ENCODE measurements at regions not wholly inside any gene's neighbourhood (a gene's known extent, or its start where the extent isn't known, plus 50 kb on each side); places are given as distances from the start of the nearest gene placed in this dataset.

- no peaks in the 10 kb centered on the region for H3K27me3 ChIP-seq
- 63 to 74% (median 73%) methylated on average over 8 of the region's 8 CpGs for WGBS, 5 donors
- H3K36me3 ChIP-seq, result no peaks in the 10 kb centered on the region
- intact Hi-C loops (cut with DNase I; ENCODE audit: low total_unique reads), result no loop called here
- no peak for DNase-seq
- no peak overlapping the region for H3K4me3 ChIP-seq
- TF ChIP-seq CTCF (IDR thresholded peaks at IDR 0.05), result no peak
- no peak for TF ChIP-seq POLR2A (IDR thresholded peaks at IDR 0.05)
- TF ChIP-seq EP300 (IDR thresholded peaks at IDR 0.05), result no peak
- TF ChIP-seq POLR2AphosphoS5 (IDR thresholded peaks at IDR 0.05), result no peak
- H3K9me3 ChIP-seq, result no peaks in the 10 kb centered on the region
- no peak overlapping the region for H3K27ac ChIP-seq
- peaks cover 0 to 14% (median 3%) of the 10 kb centered on the region in 4 donors for H3K4me1 ChIP-seq
Observed at GRCh38 chr2:180660207-180660606, 320.2 kb upstream of the UBE2E3 start.

GRCh38 chr2:180657054-180657453 lies 323.4 kb upstream of the UBE2E3 start:
- no peaks in the 10 kb centered on the region for H3K9me3 ChIP-seq
- H3K4me1 ChIP-seq, result no peaks in the 10 kb centered on the region
- H3K27me3 ChIP-seq, result no peaks in the 10 kb centered on the region
- 72 to 87% (median 80%) methylated on average over 1 of the region's 1 CpG for WGBS, 5 donors
- no peaks in the 10 kb centered on the region for H3K36me3 ChIP-seq
- no peak overlapping the region for H3K4me3 ChIP-seq
- no peak overlapping the region for H3K27ac ChIP-seq
- DNase-seq, result no peak
- no peak for TF ChIP-seq CTCF (IDR thresholded peaks at IDR 0.05)
- TF ChIP-seq POLR2AphosphoS5 (IDR thresholded peaks at IDR 0.05), result no peak
- TF ChIP-seq POLR2A (IDR thresholded peaks at IDR 0.05), result no peak
- no peak for TF ChIP-seq EP300 (IDR thresholded peaks at IDR 0.05)
- intact Hi-C loops (cut with DNase I; ENCODE audit: low total_unique reads), result no loop called here

GRCh38 chr2:180656455-180656847 lies 324.0 kb upstream of the UBE2E3 start:
- 66 to 83% (median 75%) methylated on average over 1 of the region's 1 CpG for WGBS, 5 donors
- Histone ChIP-seq H3K27me3 (no peaks in the 10 kb centered on the region), H3K4me3 (no peak overlapping the region), H3K36me3 (no peaks in the 10 kb centered on the region), H3K9me3 (no peaks in the 10 kb centered on the region), H3K4me1 (no peaks in the 10 kb centered on the region), H3K27ac (no peak overlapping the region)
- intact Hi-C loops (cut with DNase I; ENCODE audit: low total_unique reads), result no loop called here
- no peak for DNase-seq
- TF ChIP-seq EP300 (IDR thresholded peaks at IDR 0.05), result no peak
- TF ChIP-seq POLR2AphosphoS5 (IDR thresholded peaks at IDR 0.05), result no peak
- TF ChIP-seq CTCF (IDR thresholded peaks at IDR 0.05), result no peak
- TF ChIP-seq POLR2A (IDR thresholded peaks at IDR 0.05), result no peak

GRCh38 chr2:180655842-180656454 lies 324.5 kb upstream of the UBE2E3 start:
- intact Hi-C loops (cut with DNase I; ENCODE audit: low total_unique reads), result no loop called here
- H3K36me3 ChIP-seq, result no peaks in the 10 kb centered on the region
- H3K4me3 ChIP-seq, result no peak overlapping the region
- TF ChIP-seq POLR2AphosphoS5 (IDR thresholded peaks at IDR 0.05) (no peak), CTCF (IDR thresholded peaks at IDR 0.05) (no peak), EP300 (IDR thresholded peaks at IDR 0.05) (no peak), POLR2A (IDR thresholded peaks at IDR 0.05) (no peak)
- no peaks in the 10 kb centered on the region for H3K9me3 ChIP-seq
- WGBS, 5 donors, result 76 to 94% (median 90%) methylated on average over 1 of the region's 1 CpG
- H3K27ac ChIP-seq, result no peak overlapping the region
- H3K27me3 ChIP-seq, result no peaks in the 10 kb centered on the region
- H3K4me1 ChIP-seq, result no peaks in the 10 kb centered on the region
- no peak for DNase-seq
